CD8-positive, alpha-beta memory T cell (primary cell): ENCODE measurements at regions not wholly inside any gene's neighbourhood (a gene's known extent, or its start where the extent isn't known, plus 50 kb on each side); places are given as distances from the start of the nearest gene placed in this dataset.

ENCODE experiments used
- CTCF ChIA-PET: fragments of 350-600 bp; sonication (Branson Sonifier 250); formaldehyde crosslinking; loops from one replicate; lab custom pipeline; 2021; ENCODE audit warnings: antibody characterized with exemption; lab: Charles Lee
- POLR2A ChIA-PET: fragments of 350-600 bp; sonication (Branson Sonifier 250); formaldehyde crosslinking; loops from one replicate; lab custom pipeline; 2021; ENCODE audit warnings: antibody characterized with exemption; lab: Charles Lee
- DNase-seq, 5 donors: peaks; one replicate each; pipeline versions ENCODE4 v3.0.0 to v3.0.0-alpha.2; 2020 to 2022; ENCODE audit warnings: mixed read lengths in 1 of 5
- H3K27ac ChIP-seq: one replicate; pipeline ENCODE4 v1.7.0; 2013; ENCODE audit warnings: low read depth, mild to moderate bottlenecking, low read length, moderate library complexity
- H3K27me3 ChIP-seq: 2 replicates; pipeline ENCODE4 v1.7.0; 2013; ENCODE audit warnings: low read length, mild to moderate bottlenecking; ENCODE audit not compliant: insufficient read depth, poor library complexity, severe bottlenecking
- H3K36me3 ChIP-seq: 2 replicates; pipeline ENCODE4 v1.7.0; 2013; ENCODE audit warnings: mild to moderate bottlenecking, low read length, moderate library complexity; ENCODE audit not compliant: insufficient read depth
- H3K4me1 ChIP-seq: 2 replicates; pipeline ENCODE4 v1.7.0; 2013; ENCODE audit warnings: mild to moderate bottlenecking, low read length, moderate library complexity; ENCODE audit not compliant: insufficient read depth
- H3K4me3 ChIP-seq: 2 replicates; pipeline ENCODE4 v1.7.0; 2013; ENCODE audit warnings: mild to moderate bottlenecking, low read length
- H3K9me3 ChIP-seq: 2 replicates; pipeline ENCODE4 v1.7.0; 2013; ENCODE audit warnings: mild to moderate bottlenecking, low read length
- H3K27ac Mint-ChIP-seq, 8 donors: one replicate each; pipeline ENCODE4 v1.8.0; 2020 to 2021; ENCODE audit warnings: mixed read lengths in 8 of 8, mild to moderate bottlenecking in 6 of 8, inconsistent platforms in 3 of 8, moderate library complexity in 3 of 8
- H3K27me3 Mint-ChIP-seq, 2 donors: one replicate each; pipeline ENCODE4 v1.8.0; 2020 to 2021; ENCODE audit warnings: mixed read lengths in 2 of 2, mild to moderate bottlenecking in 1 of 2, moderate library complexity in 1 of 2
- H3K36me3 Mint-ChIP-seq, 3 donors: one replicate each; pipeline ENCODE4 v1.8.0; 2020 to 2021; ENCODE audit warnings: mixed read lengths in 3 of 3, inconsistent platforms in 1 of 3, mild to moderate bottlenecking in 1 of 3
- H3K4me1 Mint-ChIP-seq, 3 donors: one replicate each; pipeline ENCODE4 v1.8.0; 2020 to 2021; ENCODE audit warnings: mixed read lengths in 3 of 3, inconsistent platforms in 1 of 3, mild to moderate bottlenecking in 1 of 3
- H3K4me3 Mint-ChIP-seq, 7 donors: one replicate each; pipeline ENCODE4 v1.8.0; 2020 to 2021; ENCODE audit warnings: mixed read lengths in 7 of 7, mild to moderate bottlenecking in 6 of 7, moderate library complexity in 4 of 7, inconsistent platforms in 2 of 7
- H3K9me3 Mint-ChIP-seq, 5 donors: one replicate each; pipeline ENCODE4 v1.8.0; 2020 to 2022; ENCODE audit warnings: mixed read lengths in 5 of 5, mild to moderate bottlenecking in 3 of 5, moderate library complexity in 2 of 5, inconsistent platforms in 1 of 5

DNA sequence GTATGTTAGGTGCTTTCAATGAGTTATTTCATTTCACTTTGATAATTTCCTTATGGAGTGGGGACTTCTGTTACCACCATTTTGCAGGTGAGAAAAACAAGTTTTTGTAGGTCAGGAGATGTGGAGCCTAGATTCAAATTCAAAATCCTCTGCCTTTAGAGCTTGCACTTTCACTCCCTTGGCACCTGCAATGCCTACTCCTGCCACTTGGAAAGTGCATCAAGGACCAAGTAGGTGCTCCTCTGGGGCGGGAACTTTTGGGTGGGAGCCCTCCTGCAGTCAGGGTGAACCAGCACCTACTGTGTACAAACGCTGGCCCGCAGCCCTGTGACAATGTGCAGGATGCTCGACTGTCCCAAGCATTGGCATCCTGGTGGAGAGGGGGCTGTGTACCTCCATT, 199.0 kb downstream of the EMX2 start:
- CTCF ChIA-PET = no interaction called here

DNA sequence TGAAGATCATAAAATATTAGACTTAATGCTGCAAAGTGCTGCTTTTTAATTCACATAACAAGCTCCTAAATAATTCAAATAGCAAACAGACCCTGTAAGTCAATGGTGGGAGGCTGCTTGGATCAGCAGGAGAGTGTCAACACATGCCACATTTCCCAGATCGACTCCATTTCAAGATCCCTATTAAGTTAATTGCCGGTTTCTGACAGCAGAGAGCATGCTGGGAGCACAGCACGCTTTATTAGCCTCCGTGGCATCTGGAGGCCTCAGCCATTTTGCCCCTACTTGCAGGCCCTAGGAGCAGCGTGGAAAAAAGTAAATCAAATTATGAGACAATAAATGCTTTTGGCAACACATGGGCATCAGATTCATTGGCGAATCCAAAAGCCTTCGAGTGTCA, 201.0 kb downstream of the EMX2 start:
- no peak overlapping the region for H3K27ac Mint-ChIP-seq
- no peak for DNase-seq
- no peaks in the 10 kb centered on the region for H3K27me3 ChIP-seq
- no peaks in the 10 kb centered on the region for H3K4me1 ChIP-seq
- CTCF ChIA-PET = no interaction called here
- POLR2A ChIA-PET = no interaction called here
- H3K36me3 Mint-ChIP-seq = no peaks in the 10 kb centered on the region
- H3K36me3 ChIP-seq = no peaks in the 10 kb centered on the region
- peaks cover 0 to 2% (median 0%) of the 10 kb centered on the region in 5 donors for H3K9me3 Mint-ChIP-seq
- no peaks in the 10 kb centered on the region for H3K9me3 ChIP-seq
- H3K4me3 Mint-ChIP-seq = no peak overlapping the region
- no peak overlapping the region for H3K27ac ChIP-seq
- H3K4me3 ChIP-seq = no peak overlapping the region
- no peaks in the 10 kb centered on the region for H3K4me1 Mint-ChIP-seq
- peaks cover 4 to 8% of the 10 kb centered on the region in 2 donors for H3K27me3 Mint-ChIP-seq

More for the DNA sequence above, 199.0 kb downstream of the EMX2 start:
- Mint-ChIP-seq H3K4me3 (no peak overlapping the region), H3K27ac (no peak overlapping the region), H3K9me3 (peaks cover 0 to 2% (median 0%) of the 10 kb centered on the region in 5 donors), H3K36me3 (no peaks in the 10 kb centered on the region), H3K27me3 (peaks cover 5 to 8% of the 10 kb centered on the region in 2 donors), H3K4me1 (no peaks in the 10 kb centered on the region)
- no peaks in the 10 kb centered on the region for H3K9me3 ChIP-seq
- no peak overlapping the region for H3K4me3 ChIP-seq
- POLR2A ChIA-PET = no interaction called here
- H3K27me3 ChIP-seq = no peaks in the 10 kb centered on the region
- no peaks in the 10 kb centered on the region for H3K4me1 ChIP-seq
- no peak overlapping the region for H3K27ac ChIP-seq
- no peaks in the 10 kb centered on the region for H3K36me3 ChIP-seq
- DNase-seq = no peak

DNA sequence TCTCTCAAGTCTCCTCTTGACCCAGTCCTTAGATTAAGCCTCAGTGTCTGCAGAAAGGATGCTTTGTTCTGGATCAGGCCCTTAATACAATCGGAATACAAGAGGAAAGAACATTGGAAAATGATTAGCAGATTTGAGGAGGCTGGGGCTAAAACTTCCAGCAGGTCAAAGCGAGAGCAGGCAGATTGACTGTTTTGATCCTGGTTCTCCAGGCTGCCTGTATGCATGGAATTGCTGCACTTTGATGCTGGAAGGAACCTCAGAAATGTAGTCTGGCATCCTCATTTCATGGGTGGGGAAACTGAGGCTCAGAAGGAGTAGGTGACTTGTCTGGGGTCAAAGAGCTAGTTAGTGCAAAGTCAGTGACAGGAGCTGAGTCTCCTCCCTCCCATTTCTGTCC, 202.8 kb downstream of the EMX2 start:
- no peak overlapping the region for H3K4me3 Mint-ChIP-seq
- Histone ChIP-seq H3K27me3 (no peaks in the 10 kb centered on the region), H3K27ac (no peak overlapping the region), H3K4me1 (no peaks in the 10 kb centered on the region), H3K4me3 (no peak overlapping the region), H3K9me3 (no peaks in the 10 kb centered on the region), H3K36me3 (no peaks in the 10 kb centered on the region)
- H3K27me3 Mint-ChIP-seq = peaks cover 3 to 8% of the 10 kb centered on the region in 2 donors
- H3K4me1 Mint-ChIP-seq = no peaks in the 10 kb centered on the region
- no peak for DNase-seq
- H3K27ac Mint-ChIP-seq = no peak overlapping the region
- no peaks in the 10 kb centered on the region for H3K36me3 Mint-ChIP-seq
- POLR2A ChIA-PET = no interaction called here
- peaks cover 0 to 2% (median 0%) of the 10 kb centered on the region in 5 donors for H3K9me3 Mint-ChIP-seq
- CTCF ChIA-PET = no interaction called here

DNA sequence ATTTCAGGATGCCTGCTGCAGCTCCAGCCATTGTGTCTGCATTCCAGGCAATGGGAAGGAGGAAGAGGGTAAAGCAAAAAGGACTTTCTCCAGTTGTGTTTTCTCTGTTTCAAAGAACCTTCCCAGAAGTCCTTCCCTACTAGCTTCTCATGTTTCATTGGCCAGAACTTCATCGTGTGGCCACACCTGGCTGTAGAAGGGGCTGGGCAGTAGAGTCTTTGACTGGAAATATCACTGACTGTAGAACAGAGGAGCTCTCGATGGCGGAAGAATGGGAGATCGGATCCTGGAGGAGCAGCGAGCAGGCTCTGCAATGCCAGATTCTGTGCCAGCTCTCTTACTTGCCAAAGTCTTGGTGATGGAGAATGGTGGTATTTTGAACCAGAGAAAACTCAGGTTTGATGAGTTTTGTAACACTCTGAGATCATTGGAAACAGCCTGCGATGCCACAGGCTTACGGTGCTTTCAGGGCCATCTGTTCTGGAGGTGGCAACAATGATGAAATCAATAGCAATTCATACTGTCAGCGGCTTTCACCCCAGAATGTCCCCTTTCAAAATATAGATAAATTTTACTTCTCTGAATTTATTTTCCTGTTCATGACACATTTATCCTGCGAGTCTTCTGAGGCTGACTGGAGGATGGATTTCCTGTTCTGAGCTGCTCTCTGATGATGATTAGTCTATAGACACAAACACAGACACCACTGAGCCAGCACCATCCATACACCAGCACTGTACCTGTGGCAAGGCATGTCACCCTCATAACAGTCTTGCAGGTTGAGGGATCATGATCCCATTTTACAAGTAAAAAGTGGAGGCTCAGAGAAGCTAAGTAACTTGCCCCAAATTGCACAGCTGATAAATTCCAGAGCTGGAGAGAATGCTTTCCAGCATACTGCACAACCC, 204.2 kb downstream of the EMX2 start:
- H3K36me3 Mint-ChIP-seq = no peaks in the 10 kb centered on the region
- no peaks in the 10 kb centered on the region for H3K27me3 ChIP-seq
- H3K9me3 Mint-ChIP-seq = peaks cover 0 to 2% (median 0%) of the 10 kb centered on the region in 5 donors
- ChIA-PET CTCF (no interaction called here), POLR2A (no interaction called here)
- no peaks in the 10 kb centered on the region for H3K4me1 ChIP-seq
- H3K27ac Mint-ChIP-seq = no peak overlapping the region
- no peak overlapping the region for H3K4me3 ChIP-seq
- H3K4me1 Mint-ChIP-seq = no peaks in the 10 kb centered on the region
- no peak for DNase-seq
- no peak overlapping the region for H3K27ac ChIP-seq
- peaks cover 3 to 8% of the 10 kb centered on the region in 2 donors for H3K27me3 Mint-ChIP-seq
- no peak overlapping the region for H3K4me3 Mint-ChIP-seq
- no peaks in the 10 kb centered on the region for H3K9me3 ChIP-seq
- no peaks in the 10 kb centered on the region for H3K36me3 ChIP-seq

DNA sequence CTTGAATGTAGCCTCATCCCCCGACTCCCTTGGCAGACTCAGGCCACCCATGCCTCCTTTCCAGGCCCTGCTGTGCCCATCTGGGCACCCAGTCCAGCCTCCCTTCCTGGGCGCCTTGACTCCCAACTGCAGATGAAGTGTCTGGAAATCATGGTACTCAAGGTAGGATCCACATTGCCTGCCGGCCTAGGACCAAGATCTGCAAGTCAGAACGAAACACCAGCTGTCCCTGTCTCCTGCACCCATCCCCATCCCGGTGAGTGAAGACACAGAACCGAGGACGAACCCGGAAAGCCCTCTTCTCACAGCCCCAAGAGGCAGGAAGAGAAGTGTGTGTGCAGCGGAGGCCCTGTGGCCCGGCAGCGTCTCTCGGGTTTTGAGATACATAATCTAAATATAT, 205.1 kb downstream of the EMX2 start:
- Histone ChIP-seq H3K27ac (no peak overlapping the region), H3K36me3 (no peaks in the 10 kb centered on the region), H3K4me3 (no peak overlapping the region), H3K27me3 (no peaks in the 10 kb centered on the region), H3K9me3 (no peaks in the 10 kb centered on the region), H3K4me1 (no peaks in the 10 kb centered on the region)
- Mint-ChIP-seq H3K4me1 (no peaks in the 10 kb centered on the region), H3K9me3 (peaks cover 0 to 2% (median 0%) of the 10 kb centered on the region in 5 donors), H3K27ac (no peak overlapping the region), H3K36me3 (no peaks in the 10 kb centered on the region), H3K4me3 (no peak overlapping the region), H3K27me3 (peaks cover 0 to 5% of the 10 kb centered on the region in 2 donors)
- CTCF ChIA-PET = no interaction called here
- DNase-seq = no peak
- POLR2A ChIA-PET = no interaction called here

DNA sequence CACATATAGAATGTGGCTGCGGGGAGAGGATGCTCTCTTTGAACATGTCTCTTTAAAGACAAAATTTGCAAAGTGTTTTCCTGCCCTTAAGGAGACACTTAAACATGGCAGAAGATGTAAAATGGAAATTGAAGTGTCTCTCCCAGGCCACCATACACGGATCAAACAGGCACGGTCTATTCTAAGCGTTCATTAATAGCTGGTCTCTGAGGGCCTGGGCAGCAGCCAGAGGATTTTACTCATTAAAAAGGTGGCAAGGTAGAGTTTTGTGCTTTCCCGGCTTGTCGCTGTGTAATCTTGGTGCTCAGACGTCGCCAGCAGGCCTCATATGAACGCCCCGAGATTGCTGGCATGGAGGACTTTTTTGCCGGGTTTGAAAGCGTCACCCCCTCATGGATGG, 205.5 kb downstream of the EMX2 start:
- Histone ChIP-seq H3K27ac (no peak overlapping the region), H3K36me3 (no peaks in the 10 kb centered on the region), H3K4me3 (no peak overlapping the region), H3K4me1 (no peaks in the 10 kb centered on the region), H3K9me3 (no peaks in the 10 kb centered on the region), H3K27me3 (no peaks in the 10 kb centered on the region)
- H3K27me3 Mint-ChIP-seq = peaks cover 0 to 1% of the 10 kb centered on the region in 2 donors
- H3K36me3 Mint-ChIP-seq = no peaks in the 10 kb centered on the region
- CTCF ChIA-PET = no interaction called here
- DNase-seq = no peak
- no peak overlapping the region for H3K4me3 Mint-ChIP-seq
- no peak overlapping the region for H3K27ac Mint-ChIP-seq
- POLR2A ChIA-PET = no interaction called here
- H3K4me1 Mint-ChIP-seq = no peaks in the 10 kb centered on the region
- no peaks in the 10 kb centered on the region for H3K9me3 Mint-ChIP-seq

DNA sequence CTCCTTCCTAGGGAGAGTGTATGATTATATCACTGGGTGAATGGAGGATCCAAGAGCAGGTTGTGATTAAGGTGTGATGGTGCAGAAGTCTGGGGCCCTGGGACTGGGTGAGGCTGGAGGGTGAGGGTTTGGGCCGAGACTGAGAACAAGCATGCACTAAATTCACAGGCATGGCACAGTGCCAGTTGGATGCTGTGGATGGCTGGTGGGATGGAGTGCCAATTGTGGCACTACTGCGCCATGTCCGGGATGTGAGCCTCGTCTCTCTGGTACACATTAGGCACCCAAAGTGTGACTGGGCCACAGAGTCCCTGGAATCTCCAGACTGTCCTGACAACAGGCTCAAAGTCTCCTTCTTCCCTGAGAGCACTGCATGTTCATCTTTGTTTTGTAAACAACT, 208.1 kb downstream of the EMX2 start:
- Mint-ChIP-seq H3K4me3 (no peak overlapping the region), H3K9me3 (no peaks in the 10 kb centered on the region), H3K27ac (no peak overlapping the region), H3K36me3 (no peaks in the 10 kb centered on the region), H3K27me3 (no peaks in the 10 kb centered on the region), H3K4me1 (no peaks in the 10 kb centered on the region)
- Histone ChIP-seq H3K4me3 (no peak overlapping the region), H3K9me3 (no peaks in the 10 kb centered on the region), H3K27me3 (no peaks in the 10 kb centered on the region), H3K36me3 (no peaks in the 10 kb centered on the region), H3K27ac (no peak overlapping the region), H3K4me1 (no peaks in the 10 kb centered on the region)
- ChIA-PET POLR2A (no interaction called here), CTCF (no interaction called here)
- DNase-seq = no peak

DNA sequence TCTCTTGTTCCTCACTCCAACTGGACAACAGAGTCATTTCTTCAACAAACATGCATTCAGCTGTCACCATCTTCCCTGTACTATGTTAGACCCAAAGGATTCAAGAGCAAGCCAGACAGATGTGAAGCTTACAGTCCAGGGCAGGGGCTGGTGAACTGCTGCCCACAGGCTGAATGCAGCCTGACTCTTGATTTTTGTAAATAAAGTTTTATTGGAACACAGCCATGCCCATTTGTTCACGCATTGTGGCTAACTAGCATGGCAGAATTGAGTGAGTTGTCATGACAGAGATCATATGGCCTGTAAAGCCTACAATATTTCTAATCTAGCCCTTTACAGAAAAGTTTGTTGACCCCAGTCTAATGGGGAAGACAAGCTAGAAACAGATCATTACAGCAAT, 208.7 kb downstream of the EMX2 start:
- Mint-ChIP-seq H3K27me3 (no peaks in the 10 kb centered on the region), H3K4me1 (no peaks in the 10 kb centered on the region), H3K27ac (no peak overlapping the region), H3K4me3 (no peak overlapping the region), H3K36me3 (no peaks in the 10 kb centered on the region), H3K9me3 (no peaks in the 10 kb centered on the region)
- Histone ChIP-seq H3K9me3 (no peaks in the 10 kb centered on the region), H3K27ac (no peak overlapping the region), H3K4me3 (no peak overlapping the region), H3K27me3 (no peaks in the 10 kb centered on the region), H3K4me1 (no peaks in the 10 kb centered on the region), H3K36me3 (no peaks in the 10 kb centered on the region)
- no peak for DNase-seq
- POLR2A ChIA-PET = no interaction called here
- CTCF ChIA-PET = no interaction called here
